Skeletal muscle satellite cell (primary cell): ENCODE measurements at regions not wholly inside any gene's neighbourhood (a gene's known extent, or its start where the extent isn't known, plus 50 kb on each side); places are given as distances from the start of the nearest gene placed in this dataset.
A peak's percentile ranks its signal among the peaks of the same experiment; 100 is the strongest.

ENCODE experiments used
- H3K27me3 ChIP-seq: 2 replicates; pipeline ENCODE4 v1.7.0; 2013; ENCODE audit warnings: low read length; ENCODE audit not compliant: control insufficient read depth, insufficient read depth
- H3K36me3 ChIP-seq: 2 replicates; pipeline ENCODE4 v1.7.0; 2013; ENCODE audit warnings: mild to moderate bottlenecking, control low read depth, low read length; ENCODE audit not compliant: insufficient read depth
- H3K4me1 ChIP-seq: 2 replicates; pipeline ENCODE4 v1.7.0; 2013; ENCODE audit warnings: low read length; ENCODE audit not compliant: control insufficient read depth, insufficient read depth
- H3K4me2 ChIP-seq: 2 replicates; pipeline ENCODE4 v1.7.0; 2013; ENCODE audit warnings: mild to moderate bottlenecking, low read length
- H3K4me3 ChIP-seq: 2 replicates; pipeline ENCODE4 v1.7.0; 2013; ENCODE audit warnings: low read length
- H3K9ac ChIP-seq: 2 replicates; pipeline ENCODE4 v1.7.0; 2013; ENCODE audit warnings: mild to moderate bottlenecking, low read depth, low read length, moderate library complexity
- H3K9me3 ChIP-seq: replicated peaks from 2 replicates; pipeline ENCODE4 v1.7.0; 2013; ENCODE audit warnings: mild to moderate bottlenecking, control low read depth, low read length

DNA sequence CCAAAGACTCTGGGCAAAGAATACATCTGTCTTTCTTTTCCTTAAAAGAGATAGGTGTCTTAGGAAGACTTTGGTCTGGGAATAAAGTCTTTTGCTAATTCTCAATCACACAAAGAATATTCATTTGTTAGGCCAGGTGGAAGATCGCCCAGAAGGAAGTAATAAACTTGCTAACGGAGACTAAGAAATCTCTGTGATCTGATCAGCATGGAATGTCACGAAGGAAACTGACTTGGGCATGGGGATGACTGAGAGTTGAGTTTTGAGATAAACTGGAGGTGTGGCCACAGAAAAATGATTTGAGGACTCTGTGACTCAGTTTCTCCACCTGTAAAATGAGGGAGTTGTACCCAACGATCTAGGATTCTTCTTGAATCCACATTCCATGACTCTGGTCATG lies 161.1 kb upstream of the SVIL start:
- H3K4me2 ChIP-seq: no peak overlapping the region
- no peaks in the 10 kb centered on the region for H3K27me3 ChIP-seq
- H3K4me3 ChIP-seq: no peak overlapping the region
- H3K4me1 ChIP-seq: peaks cover 18% of the 10 kb centered on the region
- no peaks in the 10 kb centered on the region for H3K9me3 ChIP-seq
- no peaks in the 10 kb centered on the region for H3K36me3 ChIP-seq
- H3K9ac ChIP-seq: peak overlapping the region; percentile 7

DNA sequence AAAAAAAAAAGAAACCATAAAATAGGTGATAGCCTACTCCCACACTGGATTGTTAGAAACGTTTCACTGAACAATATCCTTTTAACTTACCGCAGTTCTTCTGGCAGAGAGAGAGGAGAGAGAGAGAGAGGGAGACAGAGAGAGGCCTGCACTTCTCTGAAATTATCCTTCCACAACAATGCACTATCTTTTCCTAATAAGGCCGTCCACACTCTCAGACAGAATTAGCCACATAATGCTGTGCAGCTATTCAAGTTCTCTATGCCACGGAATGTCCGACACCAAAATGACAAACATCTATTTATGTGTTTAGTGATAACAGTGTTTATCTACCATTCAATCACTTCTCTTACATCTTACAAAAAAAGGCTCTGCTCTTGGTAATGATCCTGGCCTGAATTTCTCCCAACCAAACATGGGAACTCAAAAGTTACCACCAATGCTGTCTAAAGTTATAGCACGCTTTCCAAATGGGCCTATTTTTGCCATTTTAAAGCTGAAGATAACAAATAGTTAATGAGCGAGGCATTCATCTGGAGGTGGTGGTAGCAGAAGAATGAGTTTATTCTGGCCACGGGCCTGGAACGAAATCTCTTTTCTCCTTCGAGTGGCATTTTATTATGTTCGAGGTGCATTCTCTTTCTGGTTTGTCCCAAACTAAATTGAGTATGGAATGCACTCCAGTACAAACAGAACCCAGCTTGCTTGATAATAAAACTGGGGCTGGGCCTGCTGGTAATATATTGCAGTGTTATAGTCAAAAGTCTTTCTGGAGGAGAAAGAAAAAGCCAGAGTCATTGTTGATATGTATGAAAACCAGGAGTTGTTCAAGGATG lies 160.2 kb upstream of the SVIL start:
- Histone ChIP-seq H3K36me3 (no peaks in the 10 kb centered on the region), H3K4me3 (no peak overlapping the region), H3K4me2 (no peak overlapping the region), H3K27me3 (no peaks in the 10 kb centered on the region), H3K9me3 (no peaks in the 10 kb centered on the region), H3K9ac (peak overlapping the region; percentile 7), H3K4me1 (peaks cover 18% of the 10 kb centered on the region)

DNA sequence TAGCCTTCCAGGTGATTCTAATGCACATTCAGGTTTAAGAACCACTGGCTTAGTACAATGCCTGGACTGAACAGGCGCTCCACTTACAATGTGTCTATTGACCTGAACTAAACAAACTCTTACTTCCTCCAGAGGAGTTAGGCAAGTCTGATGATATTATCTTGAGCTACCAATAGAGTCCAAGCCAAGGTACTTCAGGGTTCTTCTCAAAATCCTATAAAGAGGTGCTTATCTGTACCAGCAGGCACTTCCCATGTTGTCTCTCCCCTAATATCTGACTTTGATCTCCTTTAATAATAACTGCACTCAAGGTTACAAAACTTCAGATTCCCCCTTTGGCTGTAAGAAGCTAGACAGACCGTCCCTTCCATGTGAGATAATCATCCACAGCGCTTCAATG lies 157.0 kb upstream of the SVIL start:
- H3K9ac ChIP-seq: no peak overlapping the region
- H3K4me1 ChIP-seq: peaks cover 18% of the 10 kb centered on the region
- H3K9me3 ChIP-seq: no peaks in the 10 kb centered on the region
- no peaks in the 10 kb centered on the region for H3K27me3 ChIP-seq
- H3K4me3 ChIP-seq: no peak overlapping the region
- H3K36me3 ChIP-seq: no peaks in the 10 kb centered on the region
- H3K4me2 ChIP-seq: no peak overlapping the region

DNA sequence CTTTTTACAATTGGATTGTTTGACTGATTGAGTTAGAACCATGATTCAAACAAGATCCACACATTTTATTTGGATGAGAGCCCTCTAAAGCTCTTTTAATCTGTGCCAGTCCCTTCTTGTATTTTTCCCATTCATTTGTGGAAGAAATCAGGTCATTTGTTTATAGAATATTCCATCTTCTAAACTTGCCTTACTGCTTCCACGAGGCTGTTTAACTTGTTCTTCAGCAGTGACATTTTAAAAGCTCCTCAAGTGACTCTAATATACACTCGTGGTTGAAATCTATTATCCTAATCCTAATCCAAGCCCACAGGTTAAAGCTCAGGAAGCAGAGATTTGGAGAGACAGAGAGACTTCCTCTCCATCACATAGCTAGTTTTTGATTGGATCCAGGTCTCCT lies 155.4 kb upstream of the SVIL start:
- Histone ChIP-seq H3K4me2 (no peak overlapping the region), H3K9ac (no peak overlapping the region), H3K4me3 (no peak overlapping the region), H3K4me1 (peaks cover 6% of the 10 kb centered on the region), H3K36me3 (no peaks in the 10 kb centered on the region), H3K27me3 (no peaks in the 10 kb centered on the region), H3K9me3 (no peaks in the 10 kb centered on the region)

DNA sequence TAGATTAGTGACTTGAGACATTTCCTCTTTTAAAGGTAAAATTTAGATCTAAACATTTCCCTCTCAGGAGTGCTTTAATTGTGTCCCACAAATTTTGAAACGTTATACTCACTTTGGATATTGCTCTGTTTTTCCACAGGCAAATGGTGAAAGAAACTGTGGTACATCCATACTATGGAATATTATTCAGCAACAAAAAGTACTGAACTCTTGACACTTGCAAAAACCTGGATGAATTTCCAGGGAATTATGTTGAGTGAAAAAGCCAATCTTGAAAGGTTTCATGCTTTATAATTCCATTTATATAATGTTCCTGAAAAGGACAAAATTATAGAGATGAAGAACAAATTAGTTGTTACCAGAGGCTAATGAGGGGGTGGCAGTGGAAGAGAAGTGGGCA lies 153.3 kb upstream of the SVIL start:
- Histone ChIP-seq H3K9me3 (no peaks in the 10 kb centered on the region), H3K9ac (no peak overlapping the region), H3K36me3 (no peaks in the 10 kb centered on the region), H3K27me3 (no peaks in the 10 kb centered on the region), H3K4me3 (no peak overlapping the region), H3K4me1 (peaks cover 17% of the 10 kb centered on the region), H3K4me2 (no peak overlapping the region)

DNA sequence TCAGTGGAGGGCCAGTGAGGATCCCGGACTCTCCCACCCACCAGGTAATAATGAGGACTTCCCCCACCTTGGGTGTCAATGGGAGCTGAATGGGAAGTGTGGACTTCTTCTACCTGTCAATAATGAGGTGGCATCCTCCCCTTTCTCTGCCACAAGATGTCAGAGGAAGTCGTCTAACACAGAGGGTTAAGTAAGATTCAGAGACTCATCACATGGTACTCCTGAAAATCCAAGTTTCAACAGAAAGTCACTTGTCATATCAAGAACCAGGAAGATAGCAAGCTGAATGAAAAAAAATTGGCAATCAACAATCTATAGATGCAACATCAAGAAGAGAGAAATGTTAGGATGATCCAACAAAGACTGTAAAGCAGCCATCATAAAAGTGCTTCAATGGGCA lies 150.9 kb upstream of the SVIL start:
- Histone ChIP-seq H3K9me3 (no peaks in the 10 kb centered on the region), H3K4me1 (peaks cover 17% of the 10 kb centered on the region), H3K36me3 (no peaks in the 10 kb centered on the region), H3K27me3 (no peaks in the 10 kb centered on the region), H3K4me2 (no peak overlapping the region), H3K9ac (no peak overlapping the region), H3K4me3 (no peak overlapping the region)

DNA sequence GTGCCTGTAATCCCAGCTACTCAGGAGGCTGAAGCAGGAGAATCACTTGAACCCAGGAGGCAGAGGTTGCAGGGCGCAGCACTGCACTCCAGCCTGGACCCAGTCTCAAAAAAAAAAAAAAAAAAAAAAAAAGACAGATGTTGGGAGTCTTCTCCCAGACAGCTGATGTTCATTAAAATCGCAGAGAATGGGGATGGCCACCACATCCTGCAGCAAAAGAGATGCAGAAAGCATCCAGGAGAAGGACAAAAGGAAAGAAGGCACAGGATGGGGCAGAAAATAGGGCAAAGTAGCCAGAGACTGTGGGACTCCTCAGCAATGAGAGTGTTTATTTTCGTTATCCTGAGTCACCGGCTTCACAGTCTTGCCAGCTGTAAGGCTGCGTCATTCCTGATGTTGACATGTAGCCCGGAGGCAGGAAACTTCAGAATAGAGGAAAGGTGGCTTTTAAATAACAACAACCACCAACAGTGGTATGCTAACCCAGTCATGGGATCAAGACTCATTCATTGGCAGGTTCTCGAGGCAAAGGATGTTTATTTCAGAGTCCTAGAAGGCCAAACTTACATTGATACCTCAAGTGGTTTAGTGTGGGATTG lies 149.5 kb upstream of the SVIL start:
- H3K4me2 ChIP-seq: peak overlapping the region; percentile 21
- H3K27me3 ChIP-seq: no peaks in the 10 kb centered on the region
- no peak overlapping the region for H3K4me3 ChIP-seq
- H3K4me1 ChIP-seq: peaks cover 17% of the 10 kb centered on the region
- H3K9ac ChIP-seq: peak overlapping the region; percentile 26
- no peaks in the 10 kb centered on the region for H3K9me3 ChIP-seq
- H3K36me3 ChIP-seq: no peaks in the 10 kb centered on the region

DNA sequence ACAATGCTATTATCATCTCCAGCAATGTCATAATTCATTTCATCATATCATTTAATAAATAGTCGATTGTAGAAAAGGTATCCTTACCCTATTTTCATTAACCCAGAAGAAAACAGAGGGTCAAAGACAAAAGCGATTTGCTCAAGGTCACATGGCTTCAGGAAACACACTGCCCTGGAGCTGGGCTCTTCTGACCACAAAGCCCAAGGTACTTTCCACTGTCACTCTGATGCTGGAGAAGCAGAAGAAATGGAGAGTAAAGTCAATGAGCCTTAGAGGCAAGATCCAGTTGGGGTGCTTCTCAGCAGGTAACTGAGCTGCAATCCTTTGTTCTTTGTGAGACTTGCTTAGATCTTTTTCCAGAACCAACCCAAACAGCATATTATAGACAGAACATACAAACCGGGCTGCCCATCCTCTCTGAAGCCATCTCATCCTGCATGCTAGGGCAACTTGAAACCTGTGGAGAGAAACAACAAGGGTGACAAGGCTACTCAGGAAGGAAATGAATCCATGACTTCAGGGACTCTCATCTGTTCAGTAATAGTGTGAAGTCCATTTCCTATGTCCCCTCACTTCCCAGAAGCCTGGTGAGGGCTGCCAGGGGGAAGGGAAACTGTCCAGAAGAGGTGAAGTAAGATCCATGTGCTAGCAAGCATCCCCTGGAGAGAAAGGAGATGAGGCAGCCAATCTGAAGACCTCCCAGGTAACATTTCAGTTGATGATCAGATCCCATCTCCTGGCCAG lies 148.6 kb upstream of the SVIL start:
- H3K36me3 ChIP-seq: no peaks in the 10 kb centered on the region
- no peak overlapping the region for H3K4me2 ChIP-seq
- H3K9ac ChIP-seq: peak overlapping the region; percentile 19
- H3K4me1 ChIP-seq: peaks cover 17% of the 10 kb centered on the region
- no peaks in the 10 kb centered on the region for H3K9me3 ChIP-seq
- no peaks in the 10 kb centered on the region for H3K27me3 ChIP-seq
- H3K4me3 ChIP-seq: no peak overlapping the region

DNA sequence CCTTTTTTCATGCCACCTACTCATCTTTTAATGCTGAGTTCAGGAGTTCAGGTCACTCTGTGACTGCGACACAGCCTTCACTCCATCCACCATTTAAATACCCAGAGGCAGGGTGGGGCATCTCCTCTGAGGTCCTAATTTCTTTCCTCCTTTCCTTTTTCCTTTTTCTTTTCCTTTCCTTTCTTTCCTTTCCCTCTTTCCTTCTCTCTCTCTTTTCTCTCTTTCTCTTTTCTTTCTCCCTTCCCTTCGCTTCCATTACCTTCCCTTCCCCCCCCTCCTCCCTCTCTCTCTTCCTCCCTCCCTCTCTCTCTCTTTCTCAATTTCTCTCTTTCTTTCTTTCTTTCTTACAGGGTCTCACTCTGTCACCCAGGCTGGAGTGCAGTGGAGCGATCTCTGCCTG lies 145.9 kb upstream of the SVIL start:
- no peak overlapping the region for H3K4me3 ChIP-seq
- no peaks in the 10 kb centered on the region for H3K9me3 ChIP-seq
- no peaks in the 10 kb centered on the region for H3K36me3 ChIP-seq
- peaks cover 17% of the 10 kb centered on the region for H3K4me1 ChIP-seq
- no peak overlapping the region for H3K9ac ChIP-seq
- H3K27me3 ChIP-seq: no peaks in the 10 kb centered on the region
- no peak overlapping the region for H3K4me2 ChIP-seq

DNA sequence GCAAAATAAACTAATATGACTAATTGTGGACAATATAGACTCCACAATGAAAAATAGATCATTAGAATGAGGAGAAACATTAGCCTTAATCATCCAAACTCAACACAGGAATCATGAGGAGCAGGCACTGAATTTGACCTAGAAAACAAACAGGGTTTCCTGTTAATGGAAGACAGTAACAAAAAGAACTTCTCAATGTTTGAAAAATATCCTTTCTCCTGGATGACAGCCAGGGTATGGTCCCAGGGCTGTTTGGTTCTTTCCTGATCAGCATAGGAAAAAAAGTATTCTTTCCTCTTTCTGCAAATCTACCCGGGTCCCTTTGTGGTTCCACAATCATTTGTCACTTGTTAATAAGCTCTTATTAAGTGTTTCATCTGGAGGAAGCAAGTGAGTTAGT lies 145.3 kb upstream of the SVIL start:
- Histone ChIP-seq H3K27me3 (no peaks in the 10 kb centered on the region), H3K4me1 (peaks cover 17% of the 10 kb centered on the region), H3K36me3 (no peaks in the 10 kb centered on the region), H3K4me3 (no peak overlapping the region), H3K9me3 (no peaks in the 10 kb centered on the region), H3K9ac (no peak overlapping the region), H3K4me2 (no peak overlapping the region)

DNA sequence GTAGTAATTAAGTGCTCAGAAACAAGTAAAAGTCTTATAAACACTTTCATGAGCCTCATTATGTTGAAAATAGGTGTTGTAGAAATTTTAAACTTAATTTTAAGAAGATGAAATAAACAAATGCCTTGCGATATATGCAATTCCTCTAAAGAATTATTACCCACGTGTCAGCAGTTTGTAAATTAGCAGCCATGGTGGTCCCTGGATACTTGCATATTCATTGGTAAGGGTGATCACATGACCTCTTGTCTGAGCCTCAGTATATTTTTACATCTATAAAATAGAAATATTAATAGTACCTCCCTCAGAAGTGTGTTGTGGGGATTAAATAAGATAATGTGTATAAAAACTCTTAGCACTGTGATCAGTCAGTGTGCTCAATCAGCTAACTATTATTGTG lies 141.5 kb upstream of the SVIL start:
- no peak overlapping the region for H3K4me3 ChIP-seq
- no peak overlapping the region for H3K9ac ChIP-seq
- no peaks in the 10 kb centered on the region for H3K36me3 ChIP-seq
- H3K27me3 ChIP-seq: peaks cover 10% of the 10 kb centered on the region
- no peaks in the 10 kb centered on the region for H3K9me3 ChIP-seq
- H3K4me1 ChIP-seq: no peaks in the 10 kb centered on the region
- H3K4me2 ChIP-seq: no peak overlapping the region
